ENCODE measurements at regions not wholly inside any gene's neighbourhood (a gene's known extent, or its start where the extent isn't known, plus 50 kb on each side); places are given as distances from the start of the nearest gene placed in this dataset.

DNA sequence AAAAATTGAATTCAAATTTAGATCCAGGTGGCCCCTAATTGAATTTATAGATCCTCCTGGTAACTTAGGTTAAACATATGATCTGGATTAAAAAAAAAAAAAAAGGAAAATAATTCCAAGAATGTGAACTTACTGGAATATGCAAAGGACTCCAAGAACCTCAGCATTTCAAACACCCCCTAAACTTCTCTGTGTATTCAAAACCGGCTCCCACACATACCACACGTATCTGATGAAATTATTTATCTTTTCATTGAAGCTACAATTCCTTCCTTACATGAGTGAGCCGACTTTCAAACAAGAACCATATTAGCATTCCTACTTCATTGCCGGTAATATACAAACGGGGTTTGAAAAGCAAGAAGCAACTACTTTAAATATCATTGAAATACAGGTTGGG, 61.4 kb upstream of the FMN2 start:
- DNase-seq (ENCODE audit: low read depth, low spot score) = no peak

DNA sequence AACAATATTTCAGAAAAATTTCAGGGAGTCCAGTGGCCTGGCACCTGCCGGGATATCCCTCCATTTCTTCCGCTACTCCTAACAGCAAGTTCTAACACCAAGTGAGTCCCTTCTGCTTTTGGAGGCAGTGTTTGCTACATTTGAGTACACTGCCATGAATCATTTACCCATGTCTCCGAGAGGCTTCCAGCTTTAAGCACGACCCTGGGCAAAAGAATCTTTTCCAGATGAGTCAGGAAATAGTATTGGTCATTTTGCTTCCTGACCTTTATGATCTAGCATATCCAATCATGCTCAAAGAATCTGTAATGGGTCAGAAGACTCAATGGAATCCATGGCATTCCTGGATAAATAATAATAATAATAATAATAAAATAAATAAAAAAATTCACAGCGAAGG, 60.7 kb upstream of the FMN2 start:
- DNase-seq (ENCODE audit: low read depth, low spot score) = no peak

DNA sequence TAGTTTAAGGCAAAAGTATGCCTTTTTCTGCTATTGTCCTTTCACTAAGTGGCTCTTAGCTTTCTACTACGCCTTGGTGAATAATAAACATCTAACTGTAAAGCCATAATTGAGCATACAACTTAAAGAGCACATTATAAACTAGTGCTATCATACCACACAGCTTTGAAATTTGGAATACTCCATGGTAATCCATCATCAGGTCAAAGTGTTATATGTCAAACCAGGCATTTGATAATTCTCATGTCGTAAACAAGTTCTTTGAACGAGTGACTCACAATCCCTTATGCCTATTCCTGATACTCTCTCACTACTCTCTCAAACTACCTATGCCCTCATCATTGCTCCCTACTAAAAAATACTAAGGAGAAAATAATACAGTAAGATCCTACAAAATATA, 60.3 kb upstream of the FMN2 start:
- no peak for DNase-seq (ENCODE audit: low read depth, low spot score)

DNA sequence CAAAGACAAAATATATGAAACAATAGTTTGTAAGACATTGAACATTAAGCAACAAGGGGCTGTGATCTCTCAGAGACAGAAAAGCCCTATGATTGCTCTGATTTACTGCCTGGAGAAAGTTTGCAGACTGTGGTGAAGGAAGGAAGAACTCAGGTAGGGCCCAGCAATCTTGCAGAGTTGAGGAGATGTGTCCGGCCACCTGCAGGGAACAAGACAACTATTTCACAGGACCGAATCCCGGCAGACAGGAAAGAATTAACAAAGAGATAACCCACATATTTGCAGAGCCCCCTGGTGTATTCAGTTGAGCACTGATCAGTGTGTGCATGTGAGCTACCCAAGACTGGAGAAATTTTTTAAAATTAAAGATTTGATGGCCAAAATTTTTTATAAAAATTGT, 58.3 kb upstream of the FMN2 start:
- no peak for DNase-seq (ENCODE audit: low read depth, low spot score)

DNA sequence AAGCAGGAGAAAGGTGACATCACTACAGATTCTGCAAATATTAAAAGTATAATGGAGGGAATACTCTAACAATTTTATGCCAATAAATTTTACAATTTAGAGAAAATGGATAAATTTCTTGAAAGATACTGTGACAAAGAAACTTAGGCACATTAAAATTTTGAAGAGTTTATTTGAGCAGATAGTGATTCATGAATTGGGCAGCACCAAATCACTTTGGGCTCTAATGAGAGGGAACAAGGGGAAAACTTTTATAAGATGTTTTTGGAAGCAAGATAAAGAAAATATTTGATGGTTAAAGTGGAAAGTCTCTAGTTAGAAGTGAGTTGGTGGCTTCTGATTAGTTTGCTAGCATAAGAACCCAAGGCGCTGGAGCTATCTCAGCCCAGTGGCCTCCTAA, 55.2 kb upstream of the FMN2 start:
- no peak for DNase-seq (ENCODE audit: low read depth, low spot score)

All from smooth muscle cell of the brain vasculature (primary cell).